Testis (tissue), 2 donors: ENCODE measurements at regions not wholly inside any gene's neighbourhood (a gene's known extent, or its start where the extent isn't known, plus 50 kb on each side); places are given as distances from the start of the nearest gene placed in this dataset.

Experiments used
- POLR2A ChIP-seq: fragments of 450-650 bp; IDR thresholded peaks from one replicate; pipeline ENCODE4 v1.6.1; 2017; ENCODE audit warnings: antibody characterized with exemption, mild to moderate bottlenecking, moderate library complexity
- TF ChIP-seq, protein P1 (sequence below), 3 experiments: fragments of 450-650 bp in 2 of 3; fragments of 200-600 bp in 1 of 3; sonication (generic) in 1 of 3; IDR thresholded peaks; one replicate each; pipeline ENCODE4 v1.5.1; 2016 to 2019; ENCODE audit warnings: antibody characterized with exemption in 3 of 3, mild to moderate bottlenecking in 2 of 3, moderate library complexity in 1 of 3

DNA sequence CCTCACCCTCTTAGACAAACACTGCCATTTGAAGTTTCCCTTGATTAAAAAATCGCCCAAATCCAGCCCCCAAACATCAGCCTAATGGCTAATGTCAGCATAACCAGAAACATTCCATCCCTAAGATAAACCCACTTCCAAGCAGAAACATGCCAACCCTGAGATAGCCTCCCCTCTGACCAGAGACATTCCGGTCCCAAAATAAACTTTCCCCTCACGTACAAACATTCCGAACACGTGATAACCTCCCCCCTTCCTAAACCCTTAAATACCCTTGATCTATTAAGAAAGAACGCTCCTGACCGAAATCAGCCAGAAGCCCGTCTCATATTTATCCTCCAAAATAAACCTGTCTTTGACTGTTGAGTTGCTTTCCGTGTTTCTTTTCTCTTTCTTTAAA lies 237.2 kb downstream of the ASMT start:
- TF ChIP-seq, protein P1, sequence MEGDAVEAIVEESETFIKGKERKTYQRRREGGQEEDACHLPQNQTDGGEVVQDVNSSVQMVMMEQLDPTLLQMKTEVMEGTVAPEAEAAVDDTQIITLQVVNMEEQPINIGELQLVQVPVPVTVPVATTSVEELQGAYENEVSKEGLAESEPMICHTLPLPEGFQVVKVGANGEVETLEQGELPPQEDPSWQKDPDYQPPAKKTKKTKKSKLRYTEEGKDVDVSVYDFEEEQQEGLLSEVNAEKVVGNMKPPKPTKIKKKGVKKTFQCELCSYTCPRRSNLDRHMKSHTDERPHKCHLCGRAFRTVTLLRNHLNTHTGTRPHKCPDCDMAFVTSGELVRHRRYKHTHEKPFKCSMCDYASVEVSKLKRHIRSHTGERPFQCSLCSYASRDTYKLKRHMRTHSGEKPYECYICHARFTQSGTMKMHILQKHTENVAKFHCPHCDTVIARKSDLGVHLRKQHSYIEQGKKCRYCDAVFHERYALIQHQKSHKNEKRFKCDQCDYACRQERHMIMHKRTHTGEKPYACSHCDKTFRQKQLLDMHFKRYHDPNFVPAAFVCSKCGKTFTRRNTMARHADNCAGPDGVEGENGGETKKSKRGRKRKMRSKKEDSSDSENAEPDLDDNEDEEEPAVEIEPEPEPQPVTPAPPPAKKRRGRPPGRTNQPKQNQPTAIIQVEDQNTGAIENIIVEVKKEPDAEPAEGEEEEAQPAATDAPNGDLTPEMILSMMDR (IDR thresholded peaks at IDR 0.05), result no peak
- no peak for TF ChIP-seq POLR2A
